ENCODE measurements at regions not wholly inside any gene's neighbourhood (a gene's known extent, or its start where the extent isn't known, plus 50 kb on each side); places are given as distances from the start of the nearest gene placed in this dataset.

DNA sequence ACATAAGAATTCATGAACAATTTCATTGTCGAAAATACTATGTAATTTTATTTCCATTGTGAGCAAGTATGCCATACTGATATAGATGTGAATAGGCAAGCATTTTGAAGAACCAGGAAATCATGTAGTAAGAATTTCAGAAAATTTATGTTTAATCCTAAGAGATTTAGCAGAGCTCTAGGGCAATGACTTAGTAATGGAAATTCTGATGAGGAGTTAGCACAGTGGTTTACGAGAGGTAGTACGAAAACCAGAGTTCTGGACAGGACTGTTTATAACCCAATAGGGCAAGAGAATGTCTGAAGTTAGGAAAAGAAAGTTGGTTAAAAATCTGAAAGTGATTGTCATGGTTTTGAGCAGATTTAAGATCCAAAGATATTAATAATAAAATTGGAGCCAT, 439.6 kb upstream of the DEPDC1 start:
- TF ChIP-seq, protein P1, sequence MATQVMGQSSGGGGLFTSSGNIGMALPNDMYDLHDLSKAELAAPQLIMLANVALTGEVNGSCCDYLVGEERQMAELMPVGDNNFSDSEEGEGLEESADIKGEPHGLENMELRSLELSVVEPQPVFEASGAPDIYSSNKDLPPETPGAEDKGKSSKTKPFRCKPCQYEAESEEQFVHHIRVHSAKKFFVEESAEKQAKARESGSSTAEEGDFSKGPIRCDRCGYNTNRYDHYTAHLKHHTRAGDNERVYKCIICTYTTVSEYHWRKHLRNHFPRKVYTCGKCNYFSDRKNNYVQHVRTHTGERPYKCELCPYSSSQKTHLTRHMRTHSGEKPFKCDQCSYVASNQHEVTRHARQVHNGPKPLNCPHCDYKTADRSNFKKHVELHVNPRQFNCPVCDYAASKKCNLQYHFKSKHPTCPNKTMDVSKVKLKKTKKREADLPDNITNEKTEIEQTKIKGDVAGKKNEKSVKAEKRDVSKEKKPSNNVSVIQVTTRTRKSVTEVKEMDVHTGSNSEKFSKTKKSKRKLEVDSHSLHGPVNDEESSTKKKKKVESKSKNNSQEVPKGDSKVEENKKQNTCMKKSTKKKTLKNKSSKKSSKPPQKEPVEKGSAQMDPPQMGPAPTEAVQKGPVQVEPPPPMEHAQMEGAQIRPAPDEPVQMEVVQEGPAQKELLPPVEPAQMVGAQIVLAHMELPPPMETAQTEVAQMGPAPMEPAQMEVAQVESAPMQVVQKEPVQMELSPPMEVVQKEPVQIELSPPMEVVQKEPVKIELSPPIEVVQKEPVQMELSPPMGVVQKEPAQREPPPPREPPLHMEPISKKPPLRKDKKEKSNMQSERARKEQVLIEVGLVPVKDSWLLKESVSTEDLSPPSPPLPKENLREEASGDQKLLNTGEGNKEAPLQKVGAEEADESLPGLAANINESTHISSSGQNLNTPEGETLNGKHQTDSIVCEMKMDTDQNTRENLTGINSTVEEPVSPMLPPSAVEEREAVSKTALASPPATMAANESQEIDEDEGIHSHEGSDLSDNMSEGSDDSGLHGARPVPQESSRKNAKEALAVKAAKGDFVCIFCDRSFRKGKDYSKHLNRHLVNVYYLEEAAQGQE (IDR thresholded peaks at IDR 0.05; ENCODE audit: low read depth, low read length), result no peak
- TF ChIP-seq, protein P2, sequence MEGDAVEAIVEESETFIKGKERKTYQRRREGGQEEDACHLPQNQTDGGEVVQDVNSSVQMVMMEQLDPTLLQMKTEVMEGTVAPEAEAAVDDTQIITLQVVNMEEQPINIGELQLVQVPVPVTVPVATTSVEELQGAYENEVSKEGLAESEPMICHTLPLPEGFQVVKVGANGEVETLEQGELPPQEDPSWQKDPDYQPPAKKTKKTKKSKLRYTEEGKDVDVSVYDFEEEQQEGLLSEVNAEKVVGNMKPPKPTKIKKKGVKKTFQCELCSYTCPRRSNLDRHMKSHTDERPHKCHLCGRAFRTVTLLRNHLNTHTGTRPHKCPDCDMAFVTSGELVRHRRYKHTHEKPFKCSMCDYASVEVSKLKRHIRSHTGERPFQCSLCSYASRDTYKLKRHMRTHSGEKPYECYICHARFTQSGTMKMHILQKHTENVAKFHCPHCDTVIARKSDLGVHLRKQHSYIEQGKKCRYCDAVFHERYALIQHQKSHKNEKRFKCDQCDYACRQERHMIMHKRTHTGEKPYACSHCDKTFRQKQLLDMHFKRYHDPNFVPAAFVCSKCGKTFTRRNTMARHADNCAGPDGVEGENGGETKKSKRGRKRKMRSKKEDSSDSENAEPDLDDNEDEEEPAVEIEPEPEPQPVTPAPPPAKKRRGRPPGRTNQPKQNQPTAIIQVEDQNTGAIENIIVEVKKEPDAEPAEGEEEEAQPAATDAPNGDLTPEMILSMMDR (IDR thresholded peaks at IDR 0.05), result no peak
- TF ChIP-seq, protein P3, sequence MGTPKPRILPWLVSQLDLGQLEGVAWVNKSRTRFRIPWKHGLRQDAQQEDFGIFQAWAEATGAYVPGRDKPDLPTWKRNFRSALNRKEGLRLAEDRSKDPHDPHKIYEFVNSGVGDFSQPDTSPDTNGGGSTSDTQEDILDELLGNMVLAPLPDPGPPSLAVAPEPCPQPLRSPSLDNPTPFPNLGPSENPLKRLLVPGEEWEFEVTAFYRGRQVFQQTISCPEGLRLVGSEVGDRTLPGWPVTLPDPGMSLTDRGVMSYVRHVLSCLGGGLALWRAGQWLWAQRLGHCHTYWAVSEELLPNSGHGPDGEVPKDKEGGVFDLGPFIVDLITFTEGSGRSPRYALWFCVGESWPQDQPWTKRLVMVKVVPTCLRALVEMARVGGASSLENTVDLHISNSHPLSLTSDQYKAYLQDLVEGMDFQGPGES (IDR thresholded peaks at IDR 0.05; ENCODE audit: low read depth, low read length), result no peak

All from SK-N-SH (cell line).